PFSK-1 (cell line): ENCODE measurements at regions not wholly inside any gene's neighbourhood (a gene's known extent, or its start where the extent isn't known, plus 50 kb on each side); places are given as distances from the start of the nearest gene placed in this dataset.

Experiments
- FOXP2 ChIP-seq: optimal IDR thresholded peaks from 2 replicates; pipeline ENCODE3; 2011; ENCODE audit warnings: borderline replicate concordance, control low read depth, inconsistent platforms; ENCODE audit not compliant: insufficient read depth; ENCODE audit errors: extremely low read length, extremely low read depth
- POLR2AphosphoS5 ChIP-seq: IDR thresholded peaks from 2 replicates; pipeline ENCODE4 v1.6.1; 2012; ENCODE audit warnings: low read depth, mild to moderate bottlenecking, control low read depth, low read length, moderate library complexity
- SIN3A ChIP-seq: IDR thresholded peaks from 2 replicates; pipeline ENCODE4 v1.6.1; 2012; ENCODE audit warnings: mild to moderate bottlenecking, low read length, moderate library complexity, borderline replicate concordance; ENCODE audit not compliant: insufficient read depth
- TAF1 ChIP-seq: IDR thresholded peaks from 2 replicates; pipeline ENCODE4 v1.6.1; 2012; ENCODE audit warnings: low read length, control low read depth, borderline replicate concordance; ENCODE audit not compliant: insufficient read depth
- TF ChIP-seq, protein P1 (sequence below), 2 experiments: IDR thresholded peaks; 2 replicates each; pipeline versions ENCODE4 v1.6.1 to v1.8.0; 2011 to 2012; ENCODE audit warnings: low read depth in 2 of 2, low read length in 2 of 2, control low read depth in 1 of 2, inconsistent platforms in 1 of 2, mild to moderate bottlenecking in 1 of 2, moderate library complexity in 1 of 2; ENCODE audit not compliant: insufficient read depth in 1 of 2

DNA sequence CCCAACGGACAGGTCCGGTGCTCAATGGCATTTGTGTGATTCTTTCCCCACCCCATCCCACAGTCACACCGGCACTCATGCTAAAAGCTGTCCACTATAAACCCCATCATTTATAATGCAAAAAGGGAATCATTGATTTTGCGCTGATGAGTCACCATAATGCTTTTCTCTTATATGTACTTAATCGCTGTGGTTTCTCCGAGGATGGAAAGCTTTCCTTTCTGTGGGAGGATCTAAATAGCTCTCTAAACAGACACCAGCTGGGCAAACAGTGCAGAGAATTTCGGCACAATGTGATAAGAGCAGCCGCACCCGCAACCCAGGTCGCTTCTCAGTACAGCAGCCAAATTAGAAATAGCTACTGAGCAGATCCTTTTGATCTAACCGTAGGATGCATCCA lies 85.6 kb downstream of the SETD4 start:
- no peak for TF ChIP-seq SIN3A
- TF ChIP-seq, protein P1, sequence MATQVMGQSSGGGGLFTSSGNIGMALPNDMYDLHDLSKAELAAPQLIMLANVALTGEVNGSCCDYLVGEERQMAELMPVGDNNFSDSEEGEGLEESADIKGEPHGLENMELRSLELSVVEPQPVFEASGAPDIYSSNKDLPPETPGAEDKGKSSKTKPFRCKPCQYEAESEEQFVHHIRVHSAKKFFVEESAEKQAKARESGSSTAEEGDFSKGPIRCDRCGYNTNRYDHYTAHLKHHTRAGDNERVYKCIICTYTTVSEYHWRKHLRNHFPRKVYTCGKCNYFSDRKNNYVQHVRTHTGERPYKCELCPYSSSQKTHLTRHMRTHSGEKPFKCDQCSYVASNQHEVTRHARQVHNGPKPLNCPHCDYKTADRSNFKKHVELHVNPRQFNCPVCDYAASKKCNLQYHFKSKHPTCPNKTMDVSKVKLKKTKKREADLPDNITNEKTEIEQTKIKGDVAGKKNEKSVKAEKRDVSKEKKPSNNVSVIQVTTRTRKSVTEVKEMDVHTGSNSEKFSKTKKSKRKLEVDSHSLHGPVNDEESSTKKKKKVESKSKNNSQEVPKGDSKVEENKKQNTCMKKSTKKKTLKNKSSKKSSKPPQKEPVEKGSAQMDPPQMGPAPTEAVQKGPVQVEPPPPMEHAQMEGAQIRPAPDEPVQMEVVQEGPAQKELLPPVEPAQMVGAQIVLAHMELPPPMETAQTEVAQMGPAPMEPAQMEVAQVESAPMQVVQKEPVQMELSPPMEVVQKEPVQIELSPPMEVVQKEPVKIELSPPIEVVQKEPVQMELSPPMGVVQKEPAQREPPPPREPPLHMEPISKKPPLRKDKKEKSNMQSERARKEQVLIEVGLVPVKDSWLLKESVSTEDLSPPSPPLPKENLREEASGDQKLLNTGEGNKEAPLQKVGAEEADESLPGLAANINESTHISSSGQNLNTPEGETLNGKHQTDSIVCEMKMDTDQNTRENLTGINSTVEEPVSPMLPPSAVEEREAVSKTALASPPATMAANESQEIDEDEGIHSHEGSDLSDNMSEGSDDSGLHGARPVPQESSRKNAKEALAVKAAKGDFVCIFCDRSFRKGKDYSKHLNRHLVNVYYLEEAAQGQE (IDR thresholded peaks at IDR 0.05; ENCODE audit: insufficient read depth in 1 of 2, low read depth in 2 of 2, low read length in 2 of 2), result no peak
- no peak for TF ChIP-seq POLR2AphosphoS5

DNA sequence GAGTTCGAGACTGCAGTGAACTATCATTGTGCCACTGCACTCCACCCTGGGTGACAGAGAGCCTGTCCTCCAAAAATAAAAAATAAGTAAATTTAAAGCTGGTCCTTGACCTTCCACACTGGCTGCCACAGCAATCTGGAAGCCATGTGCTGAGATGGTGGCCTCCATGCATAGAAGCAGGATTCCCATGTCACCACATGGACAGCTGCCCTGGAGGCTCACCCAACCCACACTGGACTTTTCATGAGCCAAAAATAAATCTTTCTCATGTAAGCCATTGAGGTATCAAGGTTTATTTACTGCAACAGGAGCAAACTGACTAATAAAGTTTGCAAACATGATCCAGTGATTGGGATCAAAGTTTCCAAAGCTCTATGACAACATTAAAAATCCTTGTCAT lies 88.5 kb downstream of the SETD4 start:
- TF ChIP-seq, protein P1 (IDR thresholded peaks at IDR 0.05; ENCODE audit: insufficient read depth in 1 of 2, low read depth in 2 of 2, low read length in 2 of 2), result no peak

DNA sequence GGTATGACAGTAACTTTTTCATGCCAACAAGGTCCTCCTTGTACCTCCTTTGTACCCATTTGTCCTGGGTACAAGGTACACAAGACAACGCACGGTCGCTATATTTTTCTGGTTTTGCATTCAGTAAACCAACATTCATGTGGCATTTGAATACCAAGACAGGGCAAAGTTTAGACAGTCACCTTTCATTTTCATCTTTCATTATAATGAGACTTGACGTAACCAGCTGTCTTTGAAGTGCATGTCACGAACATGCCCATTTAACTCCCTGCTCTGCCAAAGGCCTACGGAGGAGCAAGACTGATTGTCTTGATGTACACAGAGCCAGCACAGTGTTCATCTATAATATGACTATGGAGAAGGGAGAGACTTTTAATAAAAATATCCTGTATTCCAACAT lies 91.0 kb downstream of the SETD4 start:
- no peak for TF ChIP-seq POLR2AphosphoS5
- TF ChIP-seq, protein P1 (IDR thresholded peaks at IDR 0.05; ENCODE audit: insufficient read depth in 1 of 2, low read depth in 2 of 2, low read length in 2 of 2), result no peak
- no peak for TF ChIP-seq TAF1
- TF ChIP-seq SIN3A, result no peak
- no peak for TF ChIP-seq FOXP2

DNA sequence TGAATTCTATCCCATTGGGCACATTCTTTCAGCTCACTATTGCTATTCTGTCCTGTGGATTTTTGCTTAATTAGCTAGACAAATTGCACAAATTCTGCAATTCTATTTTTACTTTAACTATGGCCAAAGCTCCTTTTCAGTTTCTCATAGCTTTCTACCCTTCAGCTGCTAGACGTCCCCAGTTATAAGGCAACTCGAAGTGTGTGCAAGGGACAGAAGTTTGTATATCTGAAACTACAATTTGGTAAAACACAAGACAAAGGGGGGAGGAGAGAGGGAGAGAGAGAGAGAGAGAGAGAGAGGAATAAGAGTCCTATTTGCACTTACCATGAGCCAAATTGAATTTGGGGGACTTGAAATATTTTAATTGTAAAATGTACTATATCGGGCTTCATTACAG lies 91.8 kb downstream of the SETD4 start:
- no peak for TF ChIP-seq TAF1

DNA sequence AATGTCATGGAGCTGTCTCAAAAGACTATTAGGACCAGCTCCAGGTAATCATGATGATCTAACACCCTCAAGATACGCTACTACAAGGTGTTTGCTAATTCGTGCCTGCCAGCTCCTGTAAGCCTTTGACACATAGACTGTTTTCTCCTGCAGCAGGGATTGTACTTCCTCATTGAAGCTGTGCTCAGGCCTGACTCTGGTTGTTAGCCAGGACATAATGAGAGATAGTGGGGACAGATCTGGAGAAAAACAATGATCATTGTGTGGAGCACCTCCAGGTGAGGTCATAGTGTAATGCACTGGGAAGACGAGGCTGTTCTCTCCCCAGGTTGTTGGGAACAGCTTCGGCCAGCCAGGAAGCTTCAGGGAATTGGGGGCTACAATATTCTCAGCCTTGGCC lies 94.6 kb downstream of the SETD4 start:
- no peak for TF ChIP-seq POLR2AphosphoS5

DNA sequence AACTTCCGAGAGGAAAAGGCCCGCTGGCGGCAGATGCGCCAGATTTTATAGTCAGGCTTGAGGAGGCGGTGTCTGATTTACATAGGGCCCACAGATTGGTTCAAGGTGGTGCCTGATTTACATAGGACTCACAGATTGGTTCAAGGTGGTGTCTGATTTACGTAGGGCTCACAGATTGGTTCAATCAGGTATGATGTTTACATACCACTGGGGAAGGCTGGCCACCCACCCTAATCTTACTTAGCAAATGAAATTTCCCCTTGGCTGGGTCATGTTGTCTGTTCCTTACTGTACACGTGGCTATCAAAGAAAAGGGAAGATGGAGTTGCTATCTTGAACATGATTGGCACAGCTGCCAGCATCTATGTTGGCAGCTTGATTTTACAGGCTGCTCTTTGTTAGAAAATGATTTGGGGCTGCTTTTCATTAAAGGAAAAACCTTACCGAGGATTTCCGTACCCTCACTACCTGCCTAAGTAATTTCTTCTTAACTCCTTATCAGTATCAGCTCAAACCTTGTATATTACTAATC lies 96.3 kb downstream of the SETD4 start:
- TF ChIP-seq FOXP2, result no peak
- peak; percentile 61 for TF ChIP-seq POLR2AphosphoS5

DNA sequence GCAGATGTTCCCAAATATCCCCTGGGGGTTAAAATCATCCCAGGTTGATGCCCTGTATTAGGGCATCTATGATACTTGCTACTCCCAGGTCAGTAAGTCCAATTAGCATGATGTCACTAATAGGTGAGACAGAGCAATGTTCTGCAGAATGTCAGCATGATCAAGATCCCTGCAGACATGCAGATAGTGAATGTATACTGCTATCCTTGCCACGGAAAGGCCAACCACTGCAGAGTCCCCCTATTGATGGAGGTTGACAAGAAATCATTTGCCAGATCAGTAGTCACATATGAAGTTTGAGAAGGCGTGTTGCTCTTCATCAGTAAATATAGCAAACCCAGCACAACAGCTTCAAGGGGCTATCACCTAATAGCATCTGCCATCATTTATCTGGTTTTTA lies 97.4 kb downstream of the SETD4 start:
- TF ChIP-seq FOXP2, result no peak
- TF ChIP-seq, protein P1 (IDR thresholded peaks at IDR 0.05; ENCODE audit: insufficient read depth in 1 of 2, low read depth in 2 of 2, low read length in 2 of 2), result no peak
- TF ChIP-seq TAF1, result no peak
- TF ChIP-seq POLR2AphosphoS5, result no peak
- no peak for TF ChIP-seq SIN3A
